ENCODE measurements at regions not wholly inside any gene's neighbourhood (a gene's known extent, or its start where the extent isn't known, plus 50 kb on each side); places are given as distances from the start of the nearest gene placed in this dataset.

DNA sequence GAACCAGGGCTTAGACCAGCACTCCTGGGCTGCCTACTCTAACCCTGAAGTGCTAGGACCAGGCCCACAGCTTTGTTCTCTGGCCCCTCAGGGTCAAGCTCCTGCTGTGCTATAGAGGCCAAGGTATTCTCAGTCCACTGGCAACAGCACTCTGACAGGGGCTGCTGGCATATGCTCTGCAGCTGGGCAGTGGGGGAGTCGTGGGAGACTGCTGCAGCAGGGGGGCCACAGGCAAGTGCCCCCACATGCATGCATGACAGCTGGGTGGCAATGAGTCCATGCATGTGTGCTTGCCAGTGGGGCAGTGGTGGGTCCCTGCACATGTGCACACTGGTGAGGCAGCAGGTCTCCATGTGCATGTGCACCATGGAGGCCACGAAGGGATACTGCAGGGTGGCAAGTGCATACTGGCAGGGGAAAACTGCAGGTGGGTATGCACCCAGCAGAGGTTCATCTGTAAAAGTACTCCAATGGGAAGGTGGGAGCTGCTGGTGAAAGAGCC lies 364.9 kb upstream of the IRAK1BP1 start:
- Mint-ChIP-seq H3K27ac (no peak overlapping the region), H3K4me1 (ENCODE audit: low read depth) (no peaks in the 10 kb centered on the region), H3K36me3 (ENCODE audit: insufficient read depth in 2 of 2) (peaks cover 0 to 1% of the 10 kb centered on the region in 2 donors), H3K27me3 (ENCODE audit: low read depth) (no peaks in the 10 kb centered on the region), H3K4me3 (no peak overlapping the region), H3K9me3 (peaks cover 13 to 16% of the 10 kb centered on the region in 2 donors)
- ATAC-seq (replicated peaks in 1 of 2) (no peak), DNase-seq (no peak)

DNA sequence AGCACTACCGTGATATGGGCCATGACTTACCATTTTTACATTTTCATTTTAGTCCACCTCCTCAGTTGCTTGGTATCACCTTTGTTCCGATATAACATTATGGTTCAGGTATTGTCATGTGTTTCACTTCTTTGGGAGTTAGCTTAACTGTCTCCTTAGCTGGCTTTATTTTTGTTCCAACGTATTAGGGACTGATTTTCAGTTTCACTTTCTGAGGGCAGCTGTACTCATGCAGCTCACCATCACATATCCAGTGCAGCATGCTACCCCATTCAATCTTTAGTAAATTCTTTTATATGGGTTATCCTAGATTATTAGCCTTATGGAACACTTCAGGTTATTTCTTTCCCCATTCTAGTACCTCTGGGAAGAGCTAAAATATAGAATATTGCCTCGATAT lies 362.2 kb upstream of the IRAK1BP1 start:
- no peak for ATAC-seq (replicated peaks in 1 of 2)
- H3K36me3 Mint-ChIP-seq (ENCODE audit: insufficient read depth in 2 of 2), result peaks cover 0 to 1% of the 10 kb centered on the region in 2 donors
- H3K27me3 Mint-ChIP-seq (ENCODE audit: low read depth), result no peaks in the 10 kb centered on the region
- H3K4me1 Mint-ChIP-seq (ENCODE audit: low read depth), result no peaks in the 10 kb centered on the region
- H3K27ac Mint-ChIP-seq, result no peak overlapping the region
- DNase-seq, result no peak
- no peak overlapping the region for H3K4me3 Mint-ChIP-seq
- H3K9me3 Mint-ChIP-seq, result peaks cover 8 to 21% of the 10 kb centered on the region in 2 donors

DNA sequence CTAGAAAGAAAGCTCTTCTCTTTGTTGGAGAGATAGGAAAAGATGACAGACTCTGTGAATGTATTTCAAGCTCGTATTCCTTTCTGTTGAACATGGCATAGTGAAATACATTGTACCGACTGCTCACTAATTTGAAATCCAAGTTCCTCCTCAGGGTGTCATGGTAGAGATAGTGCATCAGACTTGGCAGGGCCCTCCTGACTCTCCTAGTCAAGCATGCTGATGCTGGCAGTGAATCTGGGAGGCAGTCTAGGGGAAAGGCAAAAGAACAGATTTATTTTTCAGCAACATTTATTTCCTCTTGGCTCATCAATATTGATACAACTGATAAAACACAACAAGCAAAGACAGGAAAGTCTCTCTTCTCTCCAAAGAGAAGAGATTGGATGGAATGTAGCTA lies 356.3 kb upstream of the IRAK1BP1 start:
- DNase-seq, result no peak
- Mint-ChIP-seq H3K27ac (no peak overlapping the region), H3K4me3 (no peak overlapping the region), H3K4me1 (ENCODE audit: low read depth) (no peaks in the 10 kb centered on the region), H3K9me3 (peaks cover 4 to 18% of the 10 kb centered on the region in 2 donors), H3K27me3 (ENCODE audit: low read depth) (no peaks in the 10 kb centered on the region), H3K36me3 (ENCODE audit: insufficient read depth in 2 of 2) (no peaks in the 10 kb centered on the region)
- ATAC-seq (replicated peaks in 1 of 2), result no peak

DNA sequence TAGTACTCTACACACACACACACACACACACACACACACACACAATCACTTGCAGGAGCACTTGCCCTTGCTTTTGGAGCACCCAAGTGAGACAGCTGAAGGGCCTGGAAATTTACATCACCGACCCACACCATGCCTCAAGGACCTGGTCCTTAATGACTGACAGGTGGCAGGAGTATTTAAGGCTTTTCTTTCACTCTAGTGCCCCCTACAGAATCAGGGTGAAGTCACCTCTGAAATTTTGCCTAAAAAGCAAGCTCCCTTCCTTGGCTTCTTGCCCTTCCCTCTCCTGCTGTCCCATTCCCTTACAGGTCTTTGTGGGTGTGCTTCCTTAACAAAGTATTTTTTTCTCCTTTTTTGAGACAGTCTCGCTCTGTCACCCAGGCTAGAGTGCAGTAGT lies 353.5 kb upstream of the IRAK1BP1 start:
- DNase-seq (no peak), ATAC-seq (replicated peaks in 1 of 2) (no peak)
- Mint-ChIP-seq H3K27me3 (ENCODE audit: low read depth) (no peaks in the 10 kb centered on the region), H3K9me3 (peaks cover under 1 to 6% of the 10 kb centered on the region in 2 donors), H3K36me3 (ENCODE audit: insufficient read depth in 2 of 2) (no peaks in the 10 kb centered on the region), H3K4me1 (ENCODE audit: low read depth) (no peaks in the 10 kb centered on the region), H3K27ac (no peak overlapping the region), H3K4me3 (no peak overlapping the region)

DNA sequence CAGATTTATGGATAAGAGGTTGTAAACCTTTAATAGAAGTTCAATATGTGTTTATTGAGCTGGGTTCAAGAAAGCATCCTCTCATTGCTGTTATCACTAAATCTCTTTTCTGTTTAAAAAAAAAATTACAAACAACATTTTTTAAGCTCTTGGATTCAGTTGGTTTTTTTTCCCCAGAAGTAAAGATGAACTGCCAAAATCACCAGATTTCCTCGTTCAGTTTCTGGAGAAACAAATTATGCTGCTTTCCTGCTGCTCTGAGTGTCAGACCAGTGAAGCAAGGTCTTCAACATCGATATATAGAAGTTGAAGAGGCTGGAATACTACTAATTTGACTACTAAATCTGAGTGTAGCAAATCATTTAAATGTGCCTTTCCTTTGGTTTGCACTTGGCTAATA lies 352.1 kb upstream of the IRAK1BP1 start:
- Mint-ChIP-seq H3K9me3 (peaks cover 0 to 2% of the 10 kb centered on the region in 2 donors), H3K27ac (no peak overlapping the region)

DNA sequence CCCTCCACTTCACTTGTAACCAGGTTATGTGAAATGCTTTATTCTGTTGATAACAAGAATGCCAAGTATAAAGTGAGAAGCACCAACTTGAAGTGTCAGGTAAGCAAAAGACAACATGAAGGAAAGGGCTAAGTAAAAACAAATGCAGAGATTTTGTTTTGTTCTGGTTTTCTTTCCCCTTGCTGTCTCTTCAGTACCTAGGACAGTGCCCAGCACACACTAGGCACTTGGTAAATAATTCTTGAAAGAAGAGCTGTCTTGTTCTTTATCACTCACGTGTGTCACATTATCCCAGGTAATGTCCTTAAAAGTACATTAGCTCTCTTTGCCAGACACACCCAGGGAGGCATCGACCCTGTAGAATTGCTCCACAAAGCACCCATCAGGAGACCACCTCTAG lies 350.0 kb upstream of the IRAK1BP1 start:
- Mint-ChIP-seq H3K4me3 (no peak overlapping the region), H3K9me3 (peaks cover 0 to under 1% of the 10 kb centered on the region in 2 donors), H3K27me3 (ENCODE audit: low read depth) (no peaks in the 10 kb centered on the region), H3K4me1 (ENCODE audit: low read depth) (no peaks in the 10 kb centered on the region), H3K36me3 (ENCODE audit: insufficient read depth in 2 of 2) (no peaks in the 10 kb centered on the region), H3K27ac (no peak overlapping the region)
- no peak for ATAC-seq (replicated peaks in 1 of 2)
- DNase-seq, result no peak

More for the DNA sequence above, 352.1 kb upstream of the IRAK1BP1 start:
- no peak overlapping the region for H3K4me3 Mint-ChIP-seq
- H3K4me1 Mint-ChIP-seq (ENCODE audit: low read depth), result no peaks in the 10 kb centered on the region
- H3K36me3 Mint-ChIP-seq (ENCODE audit: insufficient read depth in 2 of 2), result no peaks in the 10 kb centered on the region
- ATAC-seq (replicated peaks in 1 of 2) (no peak), DNase-seq (no peak)
- H3K27me3 Mint-ChIP-seq (ENCODE audit: low read depth), result no peaks in the 10 kb centered on the region

DNA sequence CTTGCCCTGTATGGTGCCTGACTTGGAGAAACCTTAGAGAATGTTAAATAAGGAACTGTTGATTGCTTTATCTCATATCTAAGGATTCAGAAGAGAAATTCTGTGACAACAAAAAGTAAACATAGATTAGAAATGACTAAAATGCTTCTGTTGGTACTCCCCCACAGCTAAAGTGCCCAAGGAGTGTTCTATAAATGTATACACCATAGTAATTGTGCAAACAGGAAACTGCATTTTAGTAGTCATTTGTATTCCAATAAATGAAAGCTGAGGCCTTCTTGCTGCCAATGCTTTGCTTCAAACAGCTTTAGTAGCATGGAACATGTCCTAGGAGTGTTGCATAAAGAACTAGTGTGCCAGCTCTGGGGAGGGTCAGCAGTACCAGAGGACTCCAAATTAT lies 343.7 kb upstream of the IRAK1BP1 start:
- H3K4me3 Mint-ChIP-seq, result no peak overlapping the region
- no peak for ATAC-seq (replicated peaks in 1 of 2)
- H3K27me3 Mint-ChIP-seq (ENCODE audit: low read depth), result no peaks in the 10 kb centered on the region
- H3K9me3 Mint-ChIP-seq, result peaks cover 0 to 7% of the 10 kb centered on the region in 2 donors
- no peaks in the 10 kb centered on the region for H3K4me1 Mint-ChIP-seq (ENCODE audit: low read depth)
- H3K27ac Mint-ChIP-seq, result no peak overlapping the region
- H3K36me3 Mint-ChIP-seq (ENCODE audit: insufficient read depth in 2 of 2), result no peaks in the 10 kb centered on the region
- no peak for DNase-seq

DNA sequence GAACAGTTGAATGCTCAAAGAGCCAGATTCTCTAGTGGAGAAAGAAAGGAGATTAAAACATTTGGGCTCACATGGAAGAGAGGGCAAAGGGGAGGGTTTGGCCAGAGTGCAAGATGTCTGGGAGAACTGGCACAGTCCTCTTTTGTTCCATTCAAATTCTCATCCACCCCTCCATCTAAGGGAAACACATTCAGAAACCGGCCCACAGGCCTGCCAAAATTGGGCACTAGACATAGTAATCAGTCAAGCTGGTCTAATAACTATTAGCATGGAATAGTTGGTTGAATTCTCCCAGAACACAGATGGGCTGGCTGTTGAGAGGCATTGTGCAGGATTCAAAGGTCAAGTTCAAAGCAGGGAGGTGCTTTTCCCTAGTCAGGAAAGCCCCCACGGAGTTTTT lies 341.4 kb upstream of the IRAK1BP1 start:
- H3K27me3 Mint-ChIP-seq (ENCODE audit: low read depth), result no peaks in the 10 kb centered on the region
- H3K4me3 Mint-ChIP-seq, result no peak overlapping the region
- no peaks in the 10 kb centered on the region for H3K4me1 Mint-ChIP-seq (ENCODE audit: low read depth)
- ATAC-seq (replicated peaks in 1 of 2) (no peak), DNase-seq (no peak)
- H3K27ac Mint-ChIP-seq, result no peak overlapping the region
- H3K9me3 Mint-ChIP-seq, result peaks cover 0 to 7% of the 10 kb centered on the region in 2 donors
- H3K36me3 Mint-ChIP-seq (ENCODE audit: insufficient read depth in 2 of 2), result no peaks in the 10 kb centered on the region

DNA sequence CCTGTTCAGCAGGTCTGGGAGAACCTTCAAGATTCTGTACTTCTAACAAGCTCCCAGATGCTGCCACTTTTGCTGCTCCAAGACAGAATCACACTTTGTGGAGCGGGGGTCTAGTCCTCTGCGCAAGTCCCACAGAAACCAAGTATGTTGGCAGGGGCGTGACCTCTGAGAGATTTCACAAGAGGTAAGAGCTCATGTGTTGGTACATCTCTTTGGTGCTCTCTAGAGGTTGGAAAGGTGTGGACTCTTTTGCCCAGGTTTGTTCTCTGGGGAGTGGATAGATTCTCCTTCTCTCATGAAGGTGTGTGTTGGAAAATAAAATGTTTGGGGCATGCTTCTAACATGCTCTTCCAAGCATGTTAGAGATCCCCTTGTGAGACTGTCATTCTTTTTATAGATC lies 340.9 kb upstream of the IRAK1BP1 start:
- Mint-ChIP-seq H3K9me3 (peaks cover 0 to 7% of the 10 kb centered on the region in 2 donors), H3K27me3 (ENCODE audit: low read depth) (no peaks in the 10 kb centered on the region), H3K27ac (no peak overlapping the region), H3K4me1 (ENCODE audit: low read depth) (no peaks in the 10 kb centered on the region), H3K36me3 (ENCODE audit: insufficient read depth in 2 of 2) (no peaks in the 10 kb centered on the region), H3K4me3 (no peak overlapping the region)
- DNase-seq (no peak), ATAC-seq (replicated peaks in 1 of 2) (no peak)

DNA sequence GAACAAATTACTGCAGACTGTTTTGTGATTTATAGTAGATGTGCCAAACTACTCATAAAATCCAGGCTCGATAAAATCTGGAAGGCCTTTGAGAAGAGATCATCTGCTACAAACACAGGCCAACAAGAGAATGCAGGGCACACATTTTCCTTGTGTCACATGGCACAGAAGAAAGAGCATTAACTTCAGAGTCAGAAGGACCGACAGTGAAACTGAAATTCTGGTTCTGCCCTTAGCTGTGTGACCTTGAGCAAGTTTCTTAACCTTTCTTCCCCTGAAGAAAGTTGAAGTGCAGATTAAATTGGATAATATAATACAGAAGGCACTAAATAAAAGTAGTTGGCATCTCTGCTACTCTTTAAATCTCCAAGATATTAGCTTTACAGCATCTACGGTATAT lies 338.4 kb upstream of the IRAK1BP1 start:
- no peak overlapping the region for H3K27ac Mint-ChIP-seq
- H3K4me3 Mint-ChIP-seq, result no peak overlapping the region
- no peak for DNase-seq
- H3K9me3 Mint-ChIP-seq, result peaks cover 0 to 5% of the 10 kb centered on the region in 2 donors
- no peaks in the 10 kb centered on the region for H3K36me3 Mint-ChIP-seq (ENCODE audit: insufficient read depth in 2 of 2)
- ATAC-seq (replicated peaks in 1 of 2), result no peak
- no peaks in the 10 kb centered on the region for H3K4me1 Mint-ChIP-seq (ENCODE audit: low read depth)
- H3K27me3 Mint-ChIP-seq (ENCODE audit: low read depth), result no peaks in the 10 kb centered on the region

DNA sequence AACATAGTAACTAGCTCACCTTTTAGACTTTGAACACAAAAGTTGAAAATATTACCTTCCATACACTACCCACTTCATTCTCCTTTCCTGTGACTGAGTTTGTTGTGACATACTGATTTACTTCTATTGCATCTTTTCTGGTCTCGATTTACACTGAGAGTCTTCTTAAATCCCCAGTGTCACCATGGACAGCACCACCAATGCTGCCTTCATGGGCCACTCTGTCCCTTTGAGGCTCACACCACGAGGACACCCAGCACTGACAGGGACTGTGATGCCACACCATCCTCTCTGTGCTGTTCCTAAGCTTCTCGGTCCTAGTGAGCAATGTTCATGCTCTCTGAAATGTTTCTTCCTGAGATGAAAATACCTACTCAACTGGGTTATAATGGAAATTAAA lies 337.1 kb upstream of the IRAK1BP1 start:
- Mint-ChIP-seq H3K36me3 (ENCODE audit: insufficient read depth in 2 of 2) (no peaks in the 10 kb centered on the region), H3K27me3 (ENCODE audit: low read depth) (no peaks in the 10 kb centered on the region), H3K4me1 (ENCODE audit: low read depth) (no peaks in the 10 kb centered on the region), H3K4me3 (no peak overlapping the region), H3K9me3 (peaks cover 0 to 4% of the 10 kb centered on the region in 2 donors), H3K27ac (no peak overlapping the region)
- no peak for DNase-seq
- ATAC-seq (replicated peaks in 1 of 2), result no peak

DNA sequence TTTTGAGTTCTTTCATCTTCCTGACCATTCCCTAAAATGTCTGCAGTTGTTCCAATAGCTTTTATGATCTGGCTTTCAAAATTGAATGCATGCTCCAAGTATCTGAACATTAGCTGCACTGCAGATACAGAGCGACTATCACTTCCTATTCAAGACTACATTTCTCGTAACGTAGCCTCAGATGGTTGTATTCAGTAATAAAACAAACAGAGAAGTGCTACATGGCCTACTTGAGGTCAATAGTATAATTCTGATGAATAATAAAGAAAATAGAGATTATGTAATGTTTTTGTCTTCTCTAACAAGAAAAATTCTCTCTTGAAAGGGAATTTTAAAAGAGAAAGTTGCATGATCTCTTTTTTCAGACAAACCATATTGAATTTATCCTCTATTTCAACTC lies 333.9 kb upstream of the IRAK1BP1 start:
- no peaks in the 10 kb centered on the region for H3K27me3 Mint-ChIP-seq (ENCODE audit: low read depth)
- H3K27ac Mint-ChIP-seq, result no peak overlapping the region
- H3K36me3 Mint-ChIP-seq (ENCODE audit: insufficient read depth in 2 of 2), result no peaks in the 10 kb centered on the region
- H3K4me3 Mint-ChIP-seq, result no peak overlapping the region
- no peak for ATAC-seq (replicated peaks in 1 of 2)
- H3K9me3 Mint-ChIP-seq, result peaks cover 1 to 3% of the 10 kb centered on the region in 2 donors
- H3K4me1 Mint-ChIP-seq (ENCODE audit: low read depth), result no peaks in the 10 kb centered on the region
- no peak for DNase-seq

DNA sequence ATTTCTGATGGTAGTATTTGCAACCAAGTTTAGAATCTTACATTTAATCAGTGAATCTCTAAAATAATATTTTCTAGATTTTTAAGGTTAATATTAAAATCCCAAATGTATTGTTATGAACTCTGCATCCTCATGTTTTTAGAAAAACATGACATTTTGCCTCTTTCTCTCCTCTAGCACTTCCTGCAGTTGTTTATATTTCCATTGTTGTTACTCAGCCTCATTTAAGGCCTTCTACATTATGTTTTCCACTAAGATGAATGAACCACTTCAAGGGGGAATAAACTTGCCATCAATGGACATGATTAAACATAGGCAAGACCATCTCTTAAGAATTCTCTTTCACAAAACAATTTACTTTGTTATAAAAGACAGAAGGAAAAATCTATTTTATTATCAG lies 333.5 kb upstream of the IRAK1BP1 start:
- Mint-ChIP-seq H3K27ac (no peak overlapping the region), H3K4me3 (no peak overlapping the region), H3K36me3 (ENCODE audit: insufficient read depth in 2 of 2) (no peaks in the 10 kb centered on the region), H3K4me1 (ENCODE audit: low read depth) (no peaks in the 10 kb centered on the region), H3K9me3 (peaks cover 1 to 3% of the 10 kb centered on the region in 2 donors), H3K27me3 (ENCODE audit: low read depth) (no peaks in the 10 kb centered on the region)
- DNase-seq (no peak), ATAC-seq (replicated peaks in 1 of 2) (no peak)

DNA sequence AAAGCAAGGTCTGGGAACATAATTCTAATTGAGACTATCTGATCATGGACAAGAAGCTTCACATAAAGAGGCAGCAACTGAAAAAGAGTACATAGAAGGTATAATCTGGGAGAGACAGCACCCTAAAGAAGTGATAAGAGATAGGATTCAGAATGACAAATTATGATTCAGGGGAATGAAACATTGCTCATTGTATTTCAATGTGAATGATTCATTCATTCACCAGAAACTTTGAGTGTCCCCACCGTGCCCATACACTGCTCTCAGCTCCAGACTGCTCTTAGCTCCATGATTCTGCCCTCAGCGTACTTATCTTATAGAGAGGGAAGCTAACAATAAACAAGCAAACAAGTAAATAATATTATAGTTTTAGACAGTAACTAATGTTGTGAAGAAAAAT lies 329.3 kb upstream of the IRAK1BP1 start:
- Mint-ChIP-seq H3K9me3 (peaks cover 1 to 3% of the 10 kb centered on the region in 2 donors), H3K4me1 (ENCODE audit: low read depth) (no peaks in the 10 kb centered on the region), H3K27me3 (ENCODE audit: low read depth) (no peaks in the 10 kb centered on the region), H3K36me3 (ENCODE audit: insufficient read depth in 2 of 2) (no peaks in the 10 kb centered on the region), H3K27ac (no peak overlapping the region), H3K4me3 (no peak overlapping the region)
- no peak for ATAC-seq (replicated peaks in 1 of 2)
- no peak for DNase-seq

Measured in activated T-cell treated with anti-CD3 and anti-CD28 coated beads, Interleukin-2, amount 50 U/mL, for 72 hours (primary cell).